ENCODE measurements at regions not wholly inside any gene's neighbourhood (a gene's known extent, or its start where the extent isn't known, plus 50 kb on each side); places are given as distances from the start of the nearest gene placed in this dataset.

GRCh38 chr5:35513612-35514011, 104.1 kb upstream of the SPEF2 start:
- Histone ChIP-seq H3K4me1 (no peaks in the 10 kb centered on the region), H3K4me3 (ENCODE audit: low read depth, low read length) (no peak overlapping the region), H3K36me3 (no peaks in the 10 kb centered on the region), H3K9me3 (no peaks in the 10 kb centered on the region; the same call in 1 of the 2 replicates), H3K27me3 (no peaks in the 10 kb centered on the region)
- no peak for DNase-seq
- TF ChIP-seq CTCF (IDR thresholded peaks at IDR 0.05; ENCODE audit: low read depth, low read length): no peak

- no peaks in the 10 kb centered on the region for H3K9me3 ChIP-seq
- no peak overlapping the region for H3K4me3 ChIP-seq (ENCODE audit: low read depth, low read length)
- no peak for DNase-seq
- H3K27me3 ChIP-seq: no peaks in the 10 kb centered on the region
- TF ChIP-seq CTCF (IDR thresholded peaks at IDR 0.05; ENCODE audit: low read depth, low read length): no peak
- H3K4me1 ChIP-seq: no peaks in the 10 kb centered on the region
- H3K36me3 ChIP-seq: no peaks in the 10 kb centered on the region
These were observed 115.5 kb upstream of the SPEF2 start for GRCh38 chr5:35502206-35502605.

GRCh38 chr5:35488791-35489190, 128.9 kb upstream of the SPEF2 start:
- Histone ChIP-seq H3K36me3 (no peaks in the 10 kb centered on the region), H3K4me3 (ENCODE audit: low read depth, low read length) (no peak overlapping the region), H3K4me1 (no peaks in the 10 kb centered on the region), H3K9me3 (no peaks in the 10 kb centered on the region), H3K27me3 (no peaks in the 10 kb centered on the region)
- no peak for TF ChIP-seq CTCF (IDR thresholded peaks at IDR 0.05; ENCODE audit: low read depth, low read length)
- DNase-seq: no peak

GRCh38 chr5:35488055-35488454, 129.6 kb upstream of the SPEF2 start:
- Histone ChIP-seq H3K36me3 (no peaks in the 10 kb centered on the region), H3K4me3 (ENCODE audit: low read depth, low read length) (no peak overlapping the region), H3K9me3 (no peaks in the 10 kb centered on the region), H3K4me1 (no peaks in the 10 kb centered on the region), H3K27me3 (no peaks in the 10 kb centered on the region)
- TF ChIP-seq CTCF (IDR thresholded peaks at IDR 0.05; ENCODE audit: low read depth, low read length): no peak
- no peak for DNase-seq

- Histone ChIP-seq H3K27me3 (no peaks in the 10 kb centered on the region), H3K4me3 (ENCODE audit: low read depth, low read length) (no peak overlapping the region), H3K4me1 (no peaks in the 10 kb centered on the region), H3K9me3 (no peaks in the 10 kb centered on the region), H3K36me3 (no peaks in the 10 kb centered on the region)
- no peak for DNase-seq
- TF ChIP-seq CTCF (IDR thresholded peaks at IDR 0.05; ENCODE audit: low read depth, low read length): no peak
These were observed 130.2 kb upstream of the SPEF2 start for GRCh38 chr5:35487233-35488025.

GRCh38 chr5:35485487-35485886, 132.2 kb upstream of the SPEF2 start:
- Histone ChIP-seq H3K27me3 (no peaks in the 10 kb centered on the region), H3K36me3 (no peaks in the 10 kb centered on the region), H3K4me3 (ENCODE audit: low read depth, low read length) (no peak overlapping the region), H3K9me3 (no peaks in the 10 kb centered on the region), H3K4me1 (no peaks in the 10 kb centered on the region)
- DNase-seq: no peak
- TF ChIP-seq CTCF (IDR thresholded peaks at IDR 0.05; ENCODE audit: low read depth, low read length): no peak
